ENCODE measurements at regions not wholly inside any gene's neighbourhood (a gene's known extent, or its start where the extent isn't known, plus 50 kb on each side); places are given as distances from the start of the nearest gene placed in this dataset.
"Not testable (repeated sequence)": the region's sequence is repeated elsewhere in the genome, so short reads cannot be mapped to it uniquely, and the experiment has no call there.

- peak; percentile 90 for TF ChIP-seq HIC2 (CRISPR knock-in tag; IDR thresholded peaks at IDR 0.05; ENCODE audit: low read depth)
- TF ChIP-seq ZNF335 (CRISPR knock-in tag; IDR thresholded peaks at IDR 0.05), result peak; percentile 80; the same call in 1 of the 2 replicates
- TF ChIP-seq IKZF4 (CRISPR knock-in tag; IDR thresholded peaks at IDR 0.05; ENCODE audit: borderline replicate concordance, low read depth, not compliant biosample characterization), result peak; percentile 75
- TF ChIP-seq FOSL2 (CRISPR knock-in tag; IDR thresholded peaks at IDR 0.05), result peak; percentile 59
- peak; percentile 69; the same call in 1 of the 2 replicates for TF ChIP-seq ZNF292 (CRISPR knock-in tag; IDR thresholded peaks at IDR 0.05; ENCODE audit: borderline replicate concordance, low read depth)
- peak; percentile 63 for TF ChIP-seq RBFOX2 (IDR thresholded peaks at IDR 0.05; ENCODE audit: low read depth, low read length)
- TF ChIP-seq ZNF773 (CRISPR knock-in tag; IDR thresholded peaks at IDR 0.05; ENCODE audit: borderline replicate concordance), result peak; percentile 16; the same call in 1 of the 2 replicates
- peak; percentile 86; the same call in 1 of the 2 replicates for TF ChIP-seq ZNF331 (CRISPR knock-in tag; IDR thresholded peaks at IDR 0.05)
- not testable (repeated sequence) for TF ChIP-seq SP1, NR2F6 (IDR thresholded peaks at IDR 0.05)
- TF ChIP-seq SP1 (CRISPR knock-in tag; IDR thresholded peaks at IDR 0.05), result peak; percentile 66
- TF ChIP-seq TFDP1 (CRISPR knock-in tag; IDR thresholded peaks at IDR 0.05; ENCODE audit: borderline replicate concordance), result peak; percentile 78
- TF ChIP-seq FOXO4 (CRISPR knock-in tag; conservative IDR thresholded peaks at IDR 0.05), result 0 out of 2 replicates have a peak, but pooled peaks have one; percentile 85
- peak; percentile 41; the same call in 1 of the 3 replicates for TF ChIP-seq MXI1 (IDR thresholded peaks at IDR 0.05; ENCODE audit: borderline replicate concordance, low read depth, low read length)
- 0 out of 4 replicates have a peak, but pooled peaks of 1 of the 2 experiments have one; percentile 38 for TF ChIP-seq NR2F1 (CRISPR knock-in tag; IDR thresholded peaks at IDR 0.05)
- TF ChIP-seq ZSCAN31 (CRISPR knock-in tag; IDR thresholded peaks at IDR 0.05; ENCODE audit: low read depth), result peak; percentile 95
- TF ChIP-seq NR2F6 (CRISPR knock-in tag; IDR thresholded peaks at IDR 0.05), result peak; percentile 82
- TF ChIP-seq ZNF343 (CRISPR knock-in tag; IDR thresholded peaks at IDR 0.05), result peak; percentile 96
- TF ChIP-seq RARA (CRISPR knock-in tag; IDR thresholded peaks at IDR 0.05), result peak; percentile 39; the same call in 1 of the 2 replicates
- TF ChIP-seq SMC3 (IDR thresholded peaks at IDR 0.05; ENCODE audit: low read length), result peak; percentile 25; the same call in 1 of the 2 replicates
- 0 out of 2 replicates have a peak, but pooled peaks have one; percentile 25 for TF ChIP-seq ZSCAN20 (CRISPR knock-in tag; IDR thresholded peaks at IDR 0.05; ENCODE audit: borderline replicate concordance)
These were observed 114.8 kb upstream of the SMURF2 start (continued) for GRCh38 chr17:64776720-64777414.

Data from HepG2 (cell line).